DND-41 (cell line): ENCODE measurements at regions not wholly inside any gene's neighbourhood (a gene's known extent, or its start where the extent isn't known, plus 50 kb on each side); places are given as distances from the start of the nearest gene placed in this dataset.

ENCODE experiments used
- ATAC-seq: fragments of 200-7000 bp; cut with Tn5 transposase; 3 replicates; pipeline ENCODE4 v1.9.1; 2021; ENCODE audit warnings: low read depth; ENCODE audit not compliant: insufficient read depth
- DNase-seq: peaks from one replicate; pipeline ENCODE4 v3.0.0-alpha.2; 2020
- H2AFZ ChIP-seq: 2 replicates; pipeline ENCODE4 v1.6.0; 2012; ENCODE audit warnings: low read depth, low read length
- H3K27ac ChIP-seq: 2 replicates; pipeline ENCODE4 v1.5.1; 2012; ENCODE audit warnings: low read length, inconsistent platforms
- H3K27me3 ChIP-seq: fragments of 200-600 bp; sonication (generic); 2 replicates; pipeline ENCODE4 v1.6.0; 2012; ENCODE audit warnings: low read length, mild to moderate bottlenecking, inconsistent platforms; ENCODE audit not compliant: insufficient read depth, poor library complexity
- H3K36me3 ChIP-seq: 2 replicates; pipeline ENCODE4 v1.5.1; 2012; ENCODE audit warnings: low read length, inconsistent platforms; ENCODE audit not compliant: insufficient read depth
- H3K4me1 ChIP-seq: 2 replicates; pipeline ENCODE4 v1.5.1; 2012; ENCODE audit warnings: mild to moderate bottlenecking, low read length; ENCODE audit not compliant: insufficient read depth
- H3K4me2 ChIP-seq: 2 replicates; pipeline ENCODE4 v1.6.0; 2012; ENCODE audit warnings: mild to moderate bottlenecking, moderate library complexity, low read length, inconsistent platforms; ENCODE audit not compliant: insufficient read depth
- H3K4me3 ChIP-seq, 2 experiments: fragments of 200-600 bp in 1 of 2; shearing (Covaris generic) in 1 of 2; 2 replicates each; pipeline ENCODE4 v1.5.1; 2012 to 2016; ENCODE audit warnings: inconsistent platforms in 2 of 2, low read length in 2 of 2, mild to moderate bottlenecking in 2 of 2, low read depth in 1 of 2, moderate library complexity in 1 of 2
- H3K79me2 ChIP-seq: 2 replicates; pipeline ENCODE4 v1.6.0; 2012; ENCODE audit warnings: low read length, inconsistent platforms; ENCODE audit not compliant: insufficient read depth
- H3K9ac ChIP-seq: 2 replicates; pipeline ENCODE4 v1.6.0; 2012; ENCODE audit warnings: low read depth, mild to moderate bottlenecking, inconsistent platforms, low read length, moderate library complexity
- H3K9me3 ChIP-seq: 2 replicates; pipeline ENCODE4 v1.5.1; 2012; ENCODE audit warnings: low read length, moderate library complexity, mild to moderate bottlenecking, inconsistent platforms; ENCODE audit not compliant: insufficient read depth, severe bottlenecking
- H4K20me1 ChIP-seq: 2 replicates; pipeline ENCODE4 v1.6.0; 2012; ENCODE audit warnings: low read length; ENCODE audit not compliant: insufficient read depth
- CTCF ChIP-seq: IDR thresholded peaks from 2 replicates; pipeline ENCODE4 v1.5.1; 2012; ENCODE audit warnings: borderline replicate concordance, low read length, moderate library complexity, mild to moderate bottlenecking; ENCODE audit not compliant: poor library complexity, severe bottlenecking; ENCODE audit errors: extremely low read depth
- EZH2 ChIP-seq: IDR thresholded peaks from 3 replicates; pipeline ENCODE4 v1.6.1; 2012; ENCODE audit warnings: borderline replicate concordance, low read depth, mild to moderate bottlenecking, moderate library complexity, low read length, inconsistent platforms; ENCODE audit not compliant: severe bottlenecking

GRCh38 chr1:229190057-229190575 lies 80.8 kb upstream of the RAB4A start:
- Histone ChIP-seq H3K4me3 (no peak overlapping the region), H3K4me2 (no peak overlapping the region), H3K36me3 (no peaks in the 10 kb centered on the region), H4K20me1 (no peaks in the 10 kb centered on the region), H3K9ac (no peak overlapping the region), H3K27me3 (peaks cover 10% of the 10 kb centered on the region), H3K27ac (no peak overlapping the region), H3K79me2 (no peaks in the 10 kb centered on the region), H3K9me3 (no peaks in the 10 kb centered on the region), H3K4me1 (no peaks in the 10 kb centered on the region), H2AFZ (no peak overlapping the region)
- TF ChIP-seq CTCF (no peak), EZH2 (no peak)
- ATAC-seq (no peak), DNase-seq (no peak)

GRCh38 chr1:229191066-229191674 lies 79.7 kb upstream of the RAB4A start:
- H3K9me3 ChIP-seq, result no peaks in the 10 kb centered on the region
- H3K4me1 ChIP-seq, result no peaks in the 10 kb centered on the region
- H2AFZ ChIP-seq, result no peak overlapping the region
- no peak overlapping the region for H3K4me2 ChIP-seq
- H3K36me3 ChIP-seq, result no peaks in the 10 kb centered on the region
- ATAC-seq (no peak), DNase-seq (no peak)
- no peaks in the 10 kb centered on the region for H3K79me2 ChIP-seq
- TF ChIP-seq EZH2 (no peak), CTCF (no peak)
- no peak overlapping the region for H3K4me3 ChIP-seq
- H3K27ac ChIP-seq, result no peak overlapping the region
- H3K9ac ChIP-seq, result no peak overlapping the region
- no peaks in the 10 kb centered on the region for H4K20me1 ChIP-seq
- peaks cover 10% of the 10 kb centered on the region for H3K27me3 ChIP-seq

DNA sequence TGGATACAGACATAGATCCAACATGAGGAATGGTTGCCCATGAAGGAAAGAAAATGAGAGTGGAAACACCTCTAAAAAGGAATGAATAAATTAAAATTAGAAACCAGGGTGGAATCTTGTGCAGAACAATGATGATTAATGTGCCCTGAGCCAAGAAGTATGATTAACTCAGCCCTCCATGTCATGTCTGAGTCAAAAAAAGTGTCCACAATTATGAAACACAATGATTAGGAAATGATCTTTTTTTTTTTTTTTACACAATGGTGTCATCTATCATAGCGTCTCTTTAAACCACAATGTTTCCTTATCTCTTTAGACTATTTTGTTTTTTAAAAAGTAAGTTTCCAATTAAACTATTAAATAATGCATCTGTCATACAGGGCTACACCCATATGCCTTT lies 78.9 kb upstream of the RAB4A start:
- peaks cover 10% of the 10 kb centered on the region for H3K27me3 ChIP-seq
- no peak overlapping the region for H2AFZ ChIP-seq
- no peak overlapping the region for H3K4me3 ChIP-seq
- no peaks in the 10 kb centered on the region for H3K9me3 ChIP-seq
- H4K20me1 ChIP-seq, result no peaks in the 10 kb centered on the region
- H3K79me2 ChIP-seq, result no peaks in the 10 kb centered on the region
- H3K4me1 ChIP-seq, result no peaks in the 10 kb centered on the region
- no peak overlapping the region for H3K9ac ChIP-seq
- no peaks in the 10 kb centered on the region for H3K36me3 ChIP-seq
- ATAC-seq (no peak), DNase-seq (no peak)
- no peak overlapping the region for H3K4me2 ChIP-seq
- TF ChIP-seq EZH2 (no peak), CTCF (no peak)
- H3K27ac ChIP-seq, result no peak overlapping the region

DNA sequence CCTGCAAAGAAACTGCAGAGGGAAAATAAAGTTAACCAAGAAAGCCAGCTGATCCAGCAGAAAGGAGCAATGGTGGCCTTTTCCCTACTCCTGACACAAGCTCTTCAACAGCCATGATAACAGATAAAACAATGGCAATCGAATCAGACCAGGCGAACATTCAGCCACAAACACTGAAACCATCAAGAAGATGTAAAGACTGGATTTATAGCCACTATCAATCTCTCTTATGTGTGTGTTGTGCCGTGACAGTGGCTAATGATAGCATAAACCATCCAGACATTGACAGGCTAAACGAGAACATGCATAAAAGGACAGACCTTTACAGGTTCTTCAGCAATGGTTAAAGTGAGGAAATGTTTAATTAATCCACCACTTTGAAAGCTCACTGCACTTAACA lies 78.1 kb upstream of the RAB4A start:
- Histone ChIP-seq H4K20me1 (no peaks in the 10 kb centered on the region), H3K9me3 (no peaks in the 10 kb centered on the region), H3K4me2 (no peak overlapping the region), H3K27me3 (peaks cover 10% of the 10 kb centered on the region), H3K4me3 (no peak overlapping the region), H2AFZ (no peak overlapping the region), H3K36me3 (no peaks in the 10 kb centered on the region), H3K9ac (no peak overlapping the region), H3K4me1 (no peaks in the 10 kb centered on the region), H3K79me2 (no peaks in the 10 kb centered on the region), H3K27ac (no peak overlapping the region)
- no peak for DNase-seq
- no peak for ATAC-seq
- TF ChIP-seq EZH2, result no peak
- no peak for TF ChIP-seq CTCF
